Activated naive CD4-positive, alpha-beta T cell (primary cell): ENCODE measurements at regions not wholly inside any gene's neighbourhood (a gene's known extent, or its start where the extent isn't known, plus 50 kb on each side); places are given as distances from the start of the nearest gene placed in this dataset.
A peak's percentile ranks its signal among the peaks of the same experiment; 100 is the strongest.
"Not testable (repeated sequence)": the region's sequence is repeated elsewhere in the genome, so short reads cannot be mapped to it uniquely, and the experiment has no call there.

Experiments used
- DNase-seq, 4 experiments: peaks; one replicate each; lab custom pipeline; 2025; lab: John Stamatoyannopoulos, UW

- DNase-seq, result no peak
Measured at GRCh38 chr22:23395530-23396361, 184.3 kb downstream of the IGLL1 start.

- DNase-seq, result no peak
Measured at GRCh38 chr22:23394525-23395326, 185.4 kb downstream of the IGLL1 start.

GRCh38 chr22:23393721-23394320 is 186.3 kb downstream of the IGLL1 start:
- no peak for DNase-seq

GRCh38 chr22:23393199-23393598 is 186.9 kb downstream of the IGLL1 start:
- not testable (repeated sequence) for DNase-seq

- DNase-seq, result no peak
Measured at GRCh38 chr22:23392420-23393121, 187.5 kb downstream of the IGLL1 start.

- no peak for DNase-seq
Measured at GRCh38 chr22:23391022-23391421, 189.1 kb downstream of the IGLL1 start.

- no peak for DNase-seq
Measured at GRCh38 chr22:23389271-23390071, 190.6 kb downstream of the IGLL1 start.

GRCh38 chr22:23388517-23388890 is 191.6 kb downstream of the IGLL1 start:
- no peak for DNase-seq

GRCh38 chr22:23387827-23388516 is 192.1 kb downstream of the IGLL1 start:
- DNase-seq, result no peak

- no peak for DNase-seq
Measured at GRCh38 chr22:23386822-23387580, 193.1 kb downstream of the IGLL1 start.

- DNase-seq, result peak; percentile 60 to 89 (median 78)
Measured at GRCh38 chr22:23385678-23386631, 194.1 kb downstream of the IGLL1 start.

- DNase-seq, result no peak
Measured at GRCh38 chr22:23384923-23385677, 195.0 kb downstream of the IGLL1 start.

GRCh38 chr22:23384431-23384830 is 195.7 kb downstream of the IGLL1 start:
- DNase-seq, result no peak

GRCh38 chr22:23383491-23384361 is 196.4 kb downstream of the IGLL1 start:
- DNase-seq, result no peak

GRCh38 chr22:23382428-23383218 is 197.5 kb downstream of the IGLL1 start:
- DNase-seq, result no peak
